ENCODE measurements at regions not wholly inside any gene's neighbourhood (a gene's known extent, or its start where the extent isn't known, plus 50 kb on each side); places are given as distances from the start of the nearest gene placed in this dataset.

DNA sequence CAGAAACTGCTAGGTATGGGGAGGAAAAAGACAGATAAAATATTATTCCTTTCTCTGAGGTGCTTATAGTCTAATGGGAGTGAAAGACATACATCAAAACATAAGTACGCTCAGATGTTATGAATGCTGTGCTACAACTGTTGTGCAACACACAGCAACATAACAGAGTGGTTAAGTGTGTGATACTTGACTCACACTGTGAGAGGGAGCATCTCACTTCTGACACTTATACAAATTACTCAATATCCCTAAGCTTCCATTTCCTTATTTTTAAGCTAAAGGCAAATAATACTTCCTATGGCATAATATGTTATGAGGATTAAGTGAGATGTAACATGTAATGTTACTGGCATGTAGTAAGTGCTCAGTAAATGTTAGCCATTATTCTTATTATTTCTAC is 110.6 kb upstream of the FER start:
- H3K4me3 ChIP-seq (ENCODE audit: low read depth, low read length), result no peak overlapping the region
- TF ChIP-seq, protein P1, sequence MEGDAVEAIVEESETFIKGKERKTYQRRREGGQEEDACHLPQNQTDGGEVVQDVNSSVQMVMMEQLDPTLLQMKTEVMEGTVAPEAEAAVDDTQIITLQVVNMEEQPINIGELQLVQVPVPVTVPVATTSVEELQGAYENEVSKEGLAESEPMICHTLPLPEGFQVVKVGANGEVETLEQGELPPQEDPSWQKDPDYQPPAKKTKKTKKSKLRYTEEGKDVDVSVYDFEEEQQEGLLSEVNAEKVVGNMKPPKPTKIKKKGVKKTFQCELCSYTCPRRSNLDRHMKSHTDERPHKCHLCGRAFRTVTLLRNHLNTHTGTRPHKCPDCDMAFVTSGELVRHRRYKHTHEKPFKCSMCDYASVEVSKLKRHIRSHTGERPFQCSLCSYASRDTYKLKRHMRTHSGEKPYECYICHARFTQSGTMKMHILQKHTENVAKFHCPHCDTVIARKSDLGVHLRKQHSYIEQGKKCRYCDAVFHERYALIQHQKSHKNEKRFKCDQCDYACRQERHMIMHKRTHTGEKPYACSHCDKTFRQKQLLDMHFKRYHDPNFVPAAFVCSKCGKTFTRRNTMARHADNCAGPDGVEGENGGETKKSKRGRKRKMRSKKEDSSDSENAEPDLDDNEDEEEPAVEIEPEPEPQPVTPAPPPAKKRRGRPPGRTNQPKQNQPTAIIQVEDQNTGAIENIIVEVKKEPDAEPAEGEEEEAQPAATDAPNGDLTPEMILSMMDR (conservative IDR thresholded peaks at IDR 0.05; ENCODE audit: low read depth, low read length), result no peak
- DNase-seq (ENCODE audit: low read depth), result no peak

DNA sequence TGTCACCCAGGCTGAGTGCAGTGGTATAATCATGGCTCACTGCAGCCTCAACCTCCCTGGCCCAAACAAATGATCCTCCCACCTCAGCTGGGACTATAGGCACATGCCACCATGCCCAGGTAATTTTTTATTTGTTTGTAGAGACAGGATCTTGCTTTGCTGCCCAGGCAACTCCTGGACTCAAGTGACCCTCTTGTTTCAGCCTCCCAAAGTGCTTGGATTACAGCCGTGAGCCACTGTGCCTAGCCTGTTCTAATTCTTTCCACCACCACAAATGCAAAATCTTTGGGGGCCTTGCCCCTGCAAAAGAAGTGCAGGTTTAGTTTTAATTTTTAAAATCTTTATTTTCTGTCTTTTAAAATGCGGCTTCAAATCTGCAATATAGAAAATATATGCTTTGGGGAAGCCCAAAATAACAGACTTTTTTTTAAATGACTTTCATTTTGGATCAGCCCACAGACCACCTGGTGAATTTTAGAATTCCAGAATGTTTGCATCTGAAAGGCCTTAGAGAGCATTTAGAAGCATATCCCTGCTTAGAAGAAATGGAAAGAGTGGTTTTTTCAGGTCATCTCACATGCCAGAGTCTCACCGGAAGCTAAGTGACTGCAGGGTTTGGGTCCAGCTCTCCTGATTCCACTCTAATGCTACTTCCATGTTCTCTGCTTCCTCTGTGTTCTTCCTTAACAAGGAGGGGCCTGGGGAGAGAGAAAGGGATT is 111.4 kb upstream of the FER start:
- no peak overlapping the region for H3K4me3 ChIP-seq (ENCODE audit: low read depth, low read length)
- DNase-seq (ENCODE audit: low read depth), result no peak
- TF ChIP-seq, protein P1 (conservative IDR thresholded peaks at IDR 0.05; ENCODE audit: low read depth, low read length), result no peak

DNA sequence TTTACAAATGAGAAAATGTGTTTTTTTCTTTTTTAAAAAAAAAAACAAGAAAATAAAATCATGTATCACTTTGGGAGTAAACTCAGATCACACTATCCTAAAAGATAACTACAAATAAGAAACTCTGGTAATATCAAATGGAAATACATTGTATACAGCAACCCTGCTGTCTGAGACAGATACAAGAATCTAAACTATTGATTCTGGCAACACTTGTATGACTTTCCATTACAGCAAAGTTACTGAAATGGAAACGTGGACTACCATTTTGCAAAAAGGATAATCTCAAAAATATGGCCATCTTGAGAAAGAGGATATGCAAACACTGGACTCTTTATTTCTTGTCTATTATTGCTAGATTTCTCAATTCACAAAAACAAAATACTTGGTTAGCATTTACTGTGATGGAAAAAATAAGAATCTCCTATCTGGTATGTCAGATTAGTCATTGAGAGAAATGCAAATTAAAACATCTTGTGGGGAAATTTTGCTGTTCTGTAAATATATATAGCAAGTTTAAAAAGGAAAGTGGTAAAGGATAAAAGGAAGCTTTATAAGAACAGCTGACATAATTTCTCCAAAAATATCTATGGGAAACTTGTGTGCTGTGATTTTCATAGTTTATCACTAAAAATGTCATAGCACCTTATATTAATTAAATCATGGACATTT is 112.9 kb upstream of the FER start:
- H3K4me3 ChIP-seq (ENCODE audit: low read depth, low read length), result no peak overlapping the region
- TF ChIP-seq, protein P1 (conservative IDR thresholded peaks at IDR 0.05; ENCODE audit: low read depth, low read length), result no peak
- DNase-seq (ENCODE audit: low read depth), result no peak

DNA sequence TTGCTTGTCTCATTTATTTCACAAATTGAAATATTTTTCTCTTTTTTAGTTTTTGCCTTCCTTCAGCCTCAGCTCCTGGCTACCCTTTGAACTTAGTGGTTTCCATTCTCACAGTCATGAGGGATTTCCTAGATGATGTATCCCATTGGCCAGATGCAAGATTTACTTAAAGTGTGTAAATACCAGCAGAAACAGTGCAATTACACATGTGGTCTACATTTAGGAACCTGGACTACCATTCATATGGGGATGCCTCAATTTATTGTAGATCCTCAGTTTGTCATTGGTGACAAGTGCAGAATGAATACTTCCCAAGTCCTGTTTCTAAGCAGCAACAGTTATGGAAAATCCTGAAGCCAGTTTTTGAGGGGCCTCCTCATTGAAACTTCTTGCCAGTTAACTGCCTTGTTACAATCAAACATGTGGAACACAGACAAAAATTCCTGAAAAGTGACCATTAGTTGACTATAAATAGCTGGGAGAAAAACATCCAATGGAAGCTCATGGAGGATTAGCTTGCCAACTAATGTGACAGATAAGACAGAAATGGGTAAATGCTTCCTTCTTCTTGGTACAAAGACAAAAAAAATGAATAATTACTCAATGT is 113.6 kb upstream of the FER start:
- TF ChIP-seq, protein P1 (conservative IDR thresholded peaks at IDR 0.05; ENCODE audit: low read depth, low read length), result no peak
- no peak overlapping the region for H3K4me3 ChIP-seq (ENCODE audit: low read depth, low read length)
- no peak for DNase-seq (ENCODE audit: low read depth)

DNA sequence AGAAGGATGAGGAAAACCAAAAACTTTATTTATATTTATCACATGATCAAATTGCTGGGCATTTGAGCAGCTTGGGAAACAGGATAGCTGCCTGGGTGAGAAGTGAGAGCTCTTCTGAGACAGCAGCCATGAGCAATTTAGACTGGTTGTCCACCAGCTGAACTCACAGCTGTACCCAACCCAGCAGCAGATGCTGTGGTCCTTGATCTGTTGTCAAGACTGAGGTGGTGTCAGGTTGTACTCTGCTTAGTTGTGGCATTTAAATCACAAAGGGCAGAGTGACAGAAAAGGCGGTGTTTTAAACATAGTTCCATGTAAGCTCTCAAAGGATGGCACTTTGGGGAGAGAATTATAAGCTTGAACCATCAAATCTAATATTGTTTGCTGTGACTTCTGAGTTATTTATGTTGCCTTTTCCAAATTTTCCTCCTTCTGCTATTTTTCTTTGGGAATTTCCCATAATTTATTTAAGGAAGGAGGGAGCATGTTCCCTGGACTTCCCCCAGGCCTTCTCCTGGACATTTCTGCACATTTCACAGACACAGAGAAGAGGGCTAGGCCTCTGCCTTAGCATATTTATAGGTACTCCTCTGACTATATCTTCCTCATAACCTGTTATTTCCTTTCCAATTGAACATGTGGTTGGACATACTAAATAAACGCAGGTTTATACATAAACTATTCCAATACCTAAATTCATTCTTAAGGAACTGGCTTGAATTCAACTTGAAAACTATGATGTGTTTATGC is 117.7 kb upstream of the FER start:
- no peak for DNase-seq (ENCODE audit: low read depth)
- TF ChIP-seq, protein P1 (conservative IDR thresholded peaks at IDR 0.05; ENCODE audit: low read depth, low read length), result no peak
- H3K4me3 ChIP-seq (ENCODE audit: low read depth, low read length), result no peak overlapping the region

DNA sequence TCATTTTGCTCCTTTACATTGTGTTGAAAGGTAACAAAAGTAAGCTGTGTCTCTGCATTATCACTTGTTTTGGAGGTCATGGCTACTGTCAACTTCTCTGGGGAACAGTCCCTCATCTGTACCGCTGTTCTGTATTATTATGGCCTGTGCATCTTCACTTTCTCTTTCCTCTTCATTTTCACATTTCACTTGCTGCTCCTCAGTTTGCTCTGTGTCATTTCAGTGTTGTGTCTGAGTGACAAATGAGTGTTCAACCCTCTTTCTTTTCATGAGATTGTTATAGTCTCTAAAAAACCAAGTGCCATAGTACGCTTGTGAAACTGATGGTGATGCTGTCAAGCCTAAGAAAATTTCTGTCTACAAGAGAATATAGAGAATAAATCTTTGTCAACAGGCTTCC is 122.0 kb upstream of the FER start:
- TF ChIP-seq, protein P1 (conservative IDR thresholded peaks at IDR 0.05; ENCODE audit: low read depth, low read length), result no peak
- no peak for DNase-seq (ENCODE audit: low read depth)
- no peak overlapping the region for H3K4me3 ChIP-seq (ENCODE audit: low read depth, low read length)
